B cell (primary cell): ENCODE measurements at regions not wholly inside any gene's neighbourhood (a gene's known extent, or its start where the extent isn't known, plus 50 kb on each side); places are given as distances from the start of the nearest gene placed in this dataset.

Source experiments
- CTCF ChIP-seq: fragments of 200-600 bp; IDR thresholded peaks from one replicate; pipeline ENCODE4 v1.8.0; 2022; ENCODE audit warnings: antibody characterized with exemption, mild to moderate bottlenecking
- EZH2 ChIP-seq: IDR thresholded peaks from 2 replicates; pipeline ENCODE4 v1.6.1; 2012; ENCODE audit warnings: borderline replicate concordance, low read depth, mild to moderate bottlenecking, moderate library complexity, low read length; ENCODE audit not compliant: insufficient read depth, poor library complexity, severe bottlenecking

GRCh38 chr5:52269859-52270258 is 517.9 kb upstream of the ITGA1 start:
- TF ChIP-seq CTCF (no peak), EZH2 (no peak)
